Central memory CD8-positive, alpha-beta T cell (primary cell): ENCODE measurements at regions not wholly inside any gene's neighbourhood (a gene's known extent, or its start where the extent isn't known, plus 50 kb on each side); places are given as distances from the start of the nearest gene placed in this dataset.
"Not testable (repeated sequence)": the region's sequence is repeated elsewhere in the genome, so short reads cannot be mapped to it uniquely, and the experiment has no call there.

ENCODE experiments used
- ATAC-seq: fragments of 150-1000 bp; cut with Tn5 transposase; replicated peaks from 2 replicates; pipeline ENCODE4 v1.10.0; 2022; ENCODE audit warnings: mild to moderate bottlenecking, moderate FRiP score, moderate number of reproducible peaks; ENCODE audit not compliant: poor library complexity, severe bottlenecking; ENCODE audit errors: extremely low read depth
- DNase-seq, 2 donors: peaks; one replicate each; pipeline ENCODE4 v3.0.0; 2021; ENCODE audit warnings: low spot score in 2 of 2
- H3K27ac Mint-ChIP-seq: one replicate; pipeline ENCODE4 v1.8.0; 2022; ENCODE audit warnings: low read depth, mild to moderate bottlenecking, moderate library complexity, mixed read lengths
- H3K27me3 Mint-ChIP-seq: one replicate; pipeline ENCODE4 v1.8.0; 2022; ENCODE audit warnings: mixed read lengths
- H3K36me3 Mint-ChIP-seq: one replicate; pipeline ENCODE4 v1.8.0; 2022; ENCODE audit warnings: mild to moderate bottlenecking, moderate library complexity, mixed read lengths; ENCODE audit not compliant: insufficient read depth
- H3K4me1 Mint-ChIP-seq: one replicate; pipeline ENCODE4 v1.8.0; 2022; ENCODE audit warnings: mixed read lengths
- H3K4me3 Mint-ChIP-seq: one replicate; pipeline ENCODE4 v1.8.0; 2022; ENCODE audit warnings: mild to moderate bottlenecking, moderate library complexity, mixed read lengths
- H3K9me3 Mint-ChIP-seq: one replicate; pipeline ENCODE4 v1.8.0; 2022; ENCODE audit warnings: mixed read lengths

DNA sequence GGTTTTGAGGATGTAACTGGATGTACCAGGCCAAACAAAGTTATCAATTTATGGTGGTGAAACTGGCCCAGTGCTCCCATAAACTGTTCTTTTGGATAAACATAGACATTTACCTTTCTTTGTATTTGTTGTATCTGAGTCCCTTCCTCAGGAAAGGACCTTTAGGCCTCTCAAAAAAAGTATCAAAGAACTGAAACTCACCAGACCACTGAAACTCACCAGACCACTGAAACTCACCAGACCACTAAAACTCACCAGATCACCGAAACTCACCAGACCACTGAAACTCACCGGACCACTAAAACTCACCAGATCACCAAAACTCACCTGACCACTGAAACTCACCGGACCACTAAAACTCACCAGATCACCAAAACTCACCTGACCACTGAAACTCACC is 597.6 kb upstream of the GOT2 start:
- H3K27me3 Mint-ChIP-seq, H3K27ac Mint-ChIP-seq, H3K4me1 Mint-ChIP-seq, ATAC-seq, DNase-seq, H3K36me3 Mint-ChIP-seq, H3K4me3 Mint-ChIP-seq: not testable (repeated sequence)
- peaks cover 30% of the 10 kb centered on the region for H3K9me3 Mint-ChIP-seq

DNA sequence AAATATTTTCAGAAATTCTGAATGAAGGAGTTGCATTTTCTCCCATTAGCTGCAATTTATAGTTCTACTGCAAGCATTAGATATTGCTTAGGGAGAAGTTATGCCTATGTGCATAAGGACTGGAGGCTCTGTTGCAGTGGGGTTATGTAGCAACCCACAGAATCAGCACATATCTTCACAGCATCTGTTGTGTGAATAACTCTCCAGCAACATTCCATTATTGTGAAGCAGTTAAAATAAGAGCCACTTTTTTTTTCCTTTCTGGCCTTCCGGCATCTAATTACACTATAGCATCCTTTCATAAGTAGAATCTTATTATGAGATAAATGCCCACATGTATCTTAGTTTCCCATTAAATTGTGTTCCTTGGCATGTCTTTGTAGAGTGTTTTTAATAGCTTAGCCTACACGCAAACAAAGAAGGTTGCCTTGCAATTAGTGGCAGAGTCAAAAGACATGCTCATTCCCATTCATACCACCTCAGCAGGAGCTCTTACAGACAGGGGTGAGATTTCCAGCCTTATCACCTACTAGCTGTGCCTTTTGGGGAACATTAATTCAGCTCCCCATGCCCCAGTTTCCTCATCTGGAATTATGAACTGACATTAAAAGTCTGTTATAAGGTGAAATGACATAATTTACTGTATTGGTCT is 596.0 kb upstream of the GOT2 start:
- Mint-ChIP-seq H3K36me3 (no peaks in the 10 kb centered on the region), H3K4me3 (no peak overlapping the region), H3K27me3 (no peaks in the 10 kb centered on the region), H3K4me1 (no peaks in the 10 kb centered on the region), H3K9me3 (peaks cover 33% of the 10 kb centered on the region), H3K27ac (no peak overlapping the region)
- ATAC-seq (no peak), DNase-seq (no peak)

DNA sequence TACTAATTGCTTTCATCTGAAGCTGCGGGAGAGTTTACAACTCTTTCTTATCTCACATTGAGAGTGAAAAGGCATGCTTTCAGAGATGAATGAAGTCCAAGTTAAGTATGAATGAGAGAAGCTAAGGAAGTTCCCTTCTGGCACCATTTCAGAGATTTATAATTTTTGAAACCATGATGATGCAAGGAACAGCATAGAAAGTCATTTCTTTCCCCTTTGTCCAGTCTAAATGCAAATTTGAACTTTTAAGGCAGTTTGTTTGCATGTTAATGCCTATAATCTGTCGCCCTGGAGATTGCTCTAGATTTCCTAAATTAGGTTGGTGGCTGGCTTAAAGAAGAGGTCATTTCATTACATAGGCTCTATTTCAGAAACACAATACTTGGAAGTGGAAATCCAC is 594.8 kb upstream of the GOT2 start:
- H3K36me3 Mint-ChIP-seq = no peaks in the 10 kb centered on the region
- H3K27ac Mint-ChIP-seq = no peak overlapping the region
- H3K4me1 Mint-ChIP-seq = no peaks in the 10 kb centered on the region
- ATAC-seq = no peak
- H3K4me3 Mint-ChIP-seq = no peak overlapping the region
- no peaks in the 10 kb centered on the region for H3K27me3 Mint-ChIP-seq
- no peak for DNase-seq
- peaks cover 32% of the 10 kb centered on the region for H3K9me3 Mint-ChIP-seq

DNA sequence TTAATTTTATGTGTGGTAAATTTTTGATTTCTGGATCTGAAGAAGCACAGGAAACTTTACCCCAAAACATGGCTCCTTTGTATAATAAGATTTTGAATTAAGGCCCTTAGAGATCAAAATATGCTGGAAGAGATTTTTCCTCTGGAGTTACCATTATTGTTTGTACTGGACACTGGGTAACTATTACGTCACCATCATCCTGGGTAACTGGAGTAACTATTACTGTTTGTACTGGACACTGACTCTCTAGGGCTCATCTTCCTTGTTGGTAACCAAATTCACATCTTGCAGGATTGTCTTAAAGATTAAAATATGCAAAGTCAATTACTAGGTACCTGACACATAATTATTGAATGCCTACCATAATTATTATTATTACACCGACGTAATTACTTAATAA is 593.8 kb upstream of the GOT2 start:
- H3K27ac Mint-ChIP-seq = no peak overlapping the region
- H3K4me3 Mint-ChIP-seq = no peak overlapping the region
- ATAC-seq (no peak), DNase-seq (no peak)
- H3K27me3 Mint-ChIP-seq = no peaks in the 10 kb centered on the region
- H3K36me3 Mint-ChIP-seq = no peaks in the 10 kb centered on the region
- peaks cover 22% of the 10 kb centered on the region for H3K9me3 Mint-ChIP-seq
- no peaks in the 10 kb centered on the region for H3K4me1 Mint-ChIP-seq

DNA sequence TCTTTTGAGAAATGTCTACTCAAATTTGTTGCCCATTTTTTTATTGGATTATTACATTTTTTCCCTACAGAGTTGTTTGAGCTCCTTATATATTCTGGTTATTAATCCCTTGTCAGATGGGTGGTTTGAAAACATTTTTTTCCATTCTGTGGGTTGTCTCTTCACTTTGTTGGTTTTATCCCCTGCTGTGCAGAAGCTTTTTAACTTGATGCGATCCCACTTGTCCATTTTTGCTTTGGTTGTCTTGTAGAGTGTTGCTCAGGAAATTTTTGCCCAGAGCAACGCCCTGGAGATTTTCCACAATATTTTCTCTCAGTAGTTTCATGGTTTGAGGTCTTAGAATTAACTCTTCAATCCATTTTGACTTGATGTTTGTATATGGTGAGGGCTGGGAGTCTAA is 592.8 kb upstream of the GOT2 start:
- Mint-ChIP-seq H3K27me3 (no peaks in the 10 kb centered on the region), H3K36me3 (no peaks in the 10 kb centered on the region), H3K4me3 (no peak overlapping the region), H3K4me1 (no peaks in the 10 kb centered on the region), H3K27ac (no peak overlapping the region), H3K9me3 (peaks cover 17% of the 10 kb centered on the region)
- DNase-seq (no peak), ATAC-seq (no peak)

DNA sequence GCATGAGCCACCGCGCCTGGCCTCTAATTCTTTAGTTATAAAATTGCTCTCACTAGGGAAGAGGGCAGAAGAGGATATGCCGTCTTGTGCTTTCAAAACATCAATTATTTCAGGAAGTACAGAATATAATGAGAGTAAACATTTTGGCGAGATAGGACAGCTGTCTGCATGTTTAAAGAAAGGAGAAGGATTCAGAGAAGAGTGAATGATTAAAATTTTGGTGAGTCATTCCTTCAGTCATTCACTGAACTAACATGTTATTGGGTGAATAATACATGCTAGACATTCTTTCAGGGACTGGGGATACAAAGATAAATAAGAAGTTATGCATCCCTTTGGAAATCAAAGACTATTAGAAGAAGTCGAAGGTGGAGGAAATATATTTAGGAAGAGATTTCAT is 590.3 kb upstream of the GOT2 start:
- Mint-ChIP-seq H3K9me3 (peaks cover 11% of the 10 kb centered on the region), H3K27me3 (no peaks in the 10 kb centered on the region), H3K36me3 (no peaks in the 10 kb centered on the region), H3K4me3 (no peak overlapping the region), H3K4me1 (no peaks in the 10 kb centered on the region), H3K27ac (no peak overlapping the region)
- DNase-seq = no peak
- ATAC-seq = no peak

DNA sequence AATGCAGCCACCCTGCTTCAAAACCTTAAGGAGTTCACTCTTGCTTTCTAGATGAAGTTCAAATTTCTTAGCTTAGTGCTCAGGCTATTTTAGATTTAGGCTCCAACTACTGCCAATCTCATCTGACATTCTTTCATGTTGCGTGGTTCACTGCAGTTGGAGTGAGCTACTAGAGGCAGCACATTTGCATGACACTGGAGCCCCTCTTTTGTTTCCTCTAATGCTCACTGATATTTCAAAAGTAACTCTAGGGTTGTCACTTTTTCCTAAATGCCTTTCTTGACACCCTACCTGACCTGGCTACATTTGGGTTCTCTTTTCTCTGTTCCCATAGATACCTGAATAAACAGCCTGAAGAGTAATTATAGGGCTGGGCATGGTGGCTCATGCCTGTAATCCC is 586.5 kb upstream of the GOT2 start:
- Mint-ChIP-seq H3K27me3 (no peaks in the 10 kb centered on the region), H3K4me3 (no peak overlapping the region), H3K4me1 (no peaks in the 10 kb centered on the region), H3K27ac (no peak overlapping the region), H3K36me3 (no peaks in the 10 kb centered on the region), H3K9me3 (no peaks in the 10 kb centered on the region)
- no peak for ATAC-seq
- DNase-seq = no peak

DNA sequence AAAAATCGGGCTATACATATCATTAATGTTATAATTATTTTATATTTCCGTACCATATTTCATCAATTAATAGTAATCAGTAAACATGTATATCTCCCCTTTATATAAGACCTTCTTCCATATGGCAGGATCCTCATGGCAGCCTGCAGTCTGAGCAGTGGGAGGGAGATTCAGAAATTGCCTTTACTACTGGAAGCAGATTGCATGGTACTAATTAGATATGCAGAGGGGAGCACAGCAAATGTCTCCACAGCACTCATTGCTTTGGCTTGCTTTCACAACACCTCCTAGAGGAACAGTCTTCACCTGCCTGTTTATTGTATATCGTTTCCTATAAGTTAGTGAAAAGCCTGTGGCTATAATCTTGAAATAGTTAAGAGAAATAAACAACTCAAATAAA is 585.8 kb upstream of the GOT2 start:
- no peak overlapping the region for H3K4me3 Mint-ChIP-seq
- no peak overlapping the region for H3K27ac Mint-ChIP-seq
- H3K27me3 Mint-ChIP-seq = no peaks in the 10 kb centered on the region
- peaks cover 6% of the 10 kb centered on the region for H3K9me3 Mint-ChIP-seq
- H3K36me3 Mint-ChIP-seq = no peaks in the 10 kb centered on the region
- no peak for DNase-seq
- H3K4me1 Mint-ChIP-seq = no peaks in the 10 kb centered on the region
- ATAC-seq = no peak

DNA sequence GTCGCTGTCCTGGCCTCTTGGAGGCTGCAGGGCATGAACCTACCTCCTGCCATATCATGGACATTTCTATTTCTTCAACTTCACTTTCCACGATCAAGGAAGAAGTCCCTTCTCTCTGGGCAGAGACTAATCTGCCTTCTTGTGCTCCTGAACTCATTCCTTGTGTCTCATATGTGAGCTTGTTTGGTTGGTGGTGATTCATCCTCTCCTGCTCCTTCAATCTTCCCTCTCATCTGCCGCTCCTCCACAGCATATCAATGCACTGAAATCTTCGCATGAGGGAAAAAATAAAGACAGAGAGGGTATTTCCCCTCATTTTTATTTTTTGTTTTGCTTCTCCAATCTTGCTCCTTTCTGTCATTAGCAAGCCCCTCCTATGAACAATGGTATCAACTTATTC is 571.7 kb upstream of the GOT2 start:
- DNase-seq (no peak), ATAC-seq (no peak)
- Mint-ChIP-seq H3K27ac (no peak overlapping the region), H3K4me3 (no peak overlapping the region), H3K9me3 (peaks cover 13% of the 10 kb centered on the region), H3K27me3 (no peaks in the 10 kb centered on the region), H3K4me1 (no peaks in the 10 kb centered on the region), H3K36me3 (no peaks in the 10 kb centered on the region)

DNA sequence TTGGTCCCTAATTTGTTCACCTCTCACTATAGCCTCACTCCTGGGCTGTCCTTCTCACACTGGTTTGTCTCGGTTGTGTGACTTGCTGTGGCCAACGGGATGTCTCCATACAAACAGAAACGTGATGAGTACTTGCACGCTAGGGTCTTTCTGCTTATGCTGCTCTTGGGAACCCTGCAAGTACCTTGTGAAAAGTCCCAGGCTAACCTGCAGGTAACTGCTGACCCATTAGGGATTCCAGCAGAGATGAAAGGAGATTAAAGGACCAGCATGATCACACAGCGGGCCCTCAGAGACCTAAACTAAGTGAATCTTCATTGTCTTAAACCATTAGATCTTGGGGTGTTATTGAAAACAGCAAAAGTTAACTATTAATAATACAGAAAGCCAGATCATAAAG is 562.8 kb upstream of the GOT2 start:
- Mint-ChIP-seq H3K9me3 (peaks cover 15% of the 10 kb centered on the region), H3K4me1 (no peaks in the 10 kb centered on the region), H3K36me3 (no peaks in the 10 kb centered on the region), H3K27ac (no peak overlapping the region), H3K4me3 (no peak overlapping the region), H3K27me3 (no peaks in the 10 kb centered on the region)
- DNase-seq = no peak
- ATAC-seq = no peak

DNA sequence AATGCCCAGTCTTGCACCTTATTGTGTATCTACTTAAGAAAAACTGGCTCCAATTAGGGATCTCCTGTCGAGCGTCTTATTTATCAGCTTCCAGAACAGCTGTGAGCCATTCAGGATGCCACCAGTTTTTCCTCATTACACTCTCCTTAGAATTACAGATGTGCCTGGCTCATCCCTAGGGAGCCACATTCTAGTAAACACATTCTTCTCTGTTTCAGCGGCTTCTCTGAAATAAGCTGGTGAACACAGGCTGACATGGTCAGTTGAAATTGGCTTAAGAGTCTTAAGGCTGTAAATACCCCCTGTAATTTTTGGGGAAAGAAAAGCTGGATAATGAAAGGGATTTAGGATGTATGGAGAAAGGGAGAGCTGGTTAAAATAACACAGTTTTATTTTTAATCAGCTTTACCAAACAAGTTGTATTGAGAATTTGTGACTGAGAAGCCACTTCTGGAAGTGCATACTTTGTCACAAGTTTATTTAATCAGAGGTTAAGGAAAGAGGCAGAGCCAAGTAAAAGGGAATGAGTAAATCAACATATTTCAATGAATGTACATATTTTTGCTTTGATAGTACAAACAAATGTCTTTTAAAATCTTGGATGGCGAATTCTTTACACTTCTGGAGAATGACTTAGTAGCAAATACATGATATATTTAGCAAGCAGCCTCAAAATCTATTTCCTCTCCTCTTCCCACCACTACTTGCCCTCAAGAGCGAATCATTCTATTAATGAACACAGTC is 562.0 kb upstream of the GOT2 start:
- Mint-ChIP-seq H3K4me3 (no peak overlapping the region), H3K27me3 (no peaks in the 10 kb centered on the region), H3K4me1 (no peaks in the 10 kb centered on the region), H3K27ac (no peak overlapping the region), H3K9me3 (peaks cover 20% of the 10 kb centered on the region), H3K36me3 (no peaks in the 10 kb centered on the region)
- ATAC-seq (no peak), DNase-seq (no peak)

DNA sequence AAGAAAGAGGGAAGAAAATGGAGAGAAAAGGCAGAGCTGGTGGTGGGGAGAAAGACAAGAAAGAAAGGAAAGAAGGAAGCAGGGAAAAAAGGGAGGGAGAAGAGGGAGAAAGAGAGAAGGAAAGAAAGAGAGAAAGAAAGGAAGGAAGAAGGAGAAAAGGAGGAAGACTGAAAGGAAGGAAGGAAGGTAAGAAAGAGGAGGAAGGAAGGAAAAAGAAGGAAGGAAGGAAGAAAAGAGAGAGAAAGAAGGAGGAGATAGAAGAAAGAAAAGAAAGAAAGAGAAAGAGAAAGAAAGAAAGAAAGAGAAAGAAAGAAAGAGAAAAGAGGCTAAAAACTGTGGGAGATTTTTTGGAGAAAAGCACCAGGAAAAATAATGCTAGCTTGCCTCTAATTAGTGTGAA is 561.4 kb upstream of the GOT2 start:
- ATAC-seq (no peak), DNase-seq (no peak)
- Mint-ChIP-seq H3K27ac (no peak overlapping the region), H3K9me3 (peaks cover 20% of the 10 kb centered on the region), H3K4me1 (no peaks in the 10 kb centered on the region), H3K36me3 (no peaks in the 10 kb centered on the region), H3K27me3 (no peaks in the 10 kb centered on the region), H3K4me3 (no peak overlapping the region)

DNA sequence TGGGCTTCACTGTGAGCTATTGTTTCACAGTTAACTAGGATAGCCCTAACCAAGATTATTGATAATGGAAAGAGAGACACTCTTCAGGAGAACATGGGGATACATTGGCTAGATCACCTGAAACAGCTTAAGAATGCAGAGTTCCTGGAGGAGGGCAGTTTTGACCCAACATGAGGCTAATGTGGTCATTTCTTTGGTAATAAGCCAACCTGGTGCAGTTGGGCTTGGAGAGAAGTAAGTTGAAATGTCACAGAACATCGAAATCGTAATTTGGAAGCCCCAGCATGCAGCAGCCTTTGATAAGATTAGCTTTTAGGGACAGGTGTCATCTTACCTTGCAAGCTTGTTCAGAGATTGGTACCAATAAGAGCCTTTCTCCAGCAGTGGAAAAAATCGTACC is 556.6 kb upstream of the GOT2 start:
- H3K9me3 Mint-ChIP-seq = peaks cover 26% of the 10 kb centered on the region
- DNase-seq (no peak), ATAC-seq (no peak)
- H3K27ac Mint-ChIP-seq = no peak overlapping the region
- H3K36me3 Mint-ChIP-seq = no peaks in the 10 kb centered on the region
- H3K4me3 Mint-ChIP-seq = no peak overlapping the region
- H3K27me3 Mint-ChIP-seq = no peaks in the 10 kb centered on the region
- H3K4me1 Mint-ChIP-seq = no peaks in the 10 kb centered on the region
